SK-N-MC (cell line): ENCODE measurements at regions not wholly inside any gene's neighbourhood (a gene's known extent, or its start where the extent isn't known, plus 50 kb on each side); places are given as distances from the start of the nearest gene placed in this dataset.

Source experiments
- EZH2 ChIP-seq: fragments of 200-600 bp; sonication (generic); IDR thresholded peaks from one replicate; pipeline ENCODE4 v1.6.1; 2017; ENCODE audit warnings: antibody characterized with exemption
- FOXP2 ChIP-seq: optimal IDR thresholded peaks from 2 replicates; pipeline ENCODE3; 2011; ENCODE audit warnings: mild to moderate bottlenecking, moderate library complexity; ENCODE audit not compliant: insufficient read depth; ENCODE audit errors: extremely low read length, control extremely low read depth
- POLR2AphosphoS5 ChIP-seq: IDR thresholded peaks from 2 replicates; pipeline ENCODE4 v1.6.1; 2012; ENCODE audit warnings: mild to moderate bottlenecking, low read depth, low read length, borderline replicate concordance

DNA sequence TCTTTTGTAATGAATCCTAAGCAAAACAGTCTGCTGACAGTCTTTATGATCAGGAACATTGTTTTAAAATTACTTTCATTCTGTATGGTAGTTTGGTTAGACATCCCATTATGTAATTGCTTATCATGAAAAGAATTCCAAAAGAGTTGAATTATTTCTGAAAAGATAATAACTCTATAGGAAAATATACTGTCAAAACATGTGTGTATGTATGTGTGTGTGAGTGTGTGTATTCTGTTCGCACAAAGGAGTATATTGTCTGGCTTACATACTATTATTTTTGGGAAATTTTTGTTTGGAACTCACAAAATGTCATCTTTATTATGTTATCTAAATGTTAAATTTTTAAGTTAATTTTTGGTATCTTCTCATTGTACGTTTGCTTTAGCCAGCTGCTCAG is 1075.9 kb downstream of the ZPLD1 start:
- no peak for TF ChIP-seq EZH2
- TF ChIP-seq FOXP2, result no peak
- no peak for TF ChIP-seq POLR2AphosphoS5
